M059J (cell line): ENCODE measurements at regions not wholly inside any gene's neighbourhood (a gene's known extent, or its start where the extent isn't known, plus 50 kb on each side); places are given as distances from the start of the nearest gene placed in this dataset.
A peak's percentile ranks its signal among the peaks of the same experiment; 100 is the strongest.

Source experiments
- DNase-seq: peaks from one replicate; pipeline ENCODE4 v3.0.0-alpha.2; 2012; ENCODE audit warnings: low read depth

DNA sequence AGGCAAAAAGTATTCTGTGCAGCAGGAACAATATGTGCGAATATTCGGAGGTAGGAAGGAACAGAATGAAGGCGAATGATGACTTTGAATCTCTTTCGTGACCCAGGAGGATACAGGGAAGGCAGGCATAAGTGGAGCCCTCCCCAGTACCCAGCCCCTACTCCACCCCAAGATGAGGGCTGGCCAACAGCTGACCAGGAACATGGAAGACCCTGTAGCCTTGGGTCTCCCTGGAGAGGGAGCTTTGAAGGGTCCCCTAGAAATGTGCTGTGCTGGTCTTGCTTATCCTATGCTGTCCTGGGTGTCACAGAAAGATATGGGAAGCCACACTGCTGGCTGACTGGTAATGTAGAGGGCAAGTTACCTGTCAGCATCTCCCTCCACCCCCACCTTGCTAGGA, 113.7 kb upstream of the NCAM1 start:
- no peak for DNase-seq

DNA sequence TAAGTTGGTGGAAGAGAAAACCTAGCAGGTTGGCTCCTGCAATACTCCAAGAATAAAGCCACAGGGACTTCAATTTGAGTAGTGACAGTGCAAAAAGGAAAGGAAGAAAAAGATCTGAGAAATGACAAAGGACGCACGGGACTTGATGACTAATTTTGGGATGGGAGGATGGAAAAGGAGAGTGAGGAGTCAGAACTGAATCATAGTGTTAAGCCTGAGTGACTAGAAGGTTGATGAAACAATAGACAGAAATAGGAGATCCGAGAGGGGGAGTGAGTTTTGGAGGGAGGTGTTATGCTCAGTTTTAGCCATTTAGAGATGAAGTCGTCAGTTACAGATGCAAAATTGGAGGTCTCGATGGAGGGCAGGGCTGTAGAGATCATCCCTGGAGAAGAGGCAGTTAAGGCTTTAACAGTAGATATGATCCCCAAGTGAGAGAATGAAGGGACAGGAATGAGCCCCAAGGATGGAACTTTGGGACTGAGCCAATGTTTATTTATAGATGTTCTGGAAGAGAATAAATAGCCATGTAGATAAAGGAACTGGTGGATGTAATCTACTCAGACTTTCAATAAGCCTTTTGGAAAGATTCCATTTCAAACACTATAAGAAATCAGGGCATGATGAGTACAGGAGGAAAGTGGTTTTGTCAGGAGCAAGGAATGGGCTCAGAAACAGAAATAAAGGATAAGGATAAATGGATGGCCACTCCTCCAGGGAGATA, 108.9 kb upstream of the NCAM1 start:
- peak; percentile 40 for DNase-seq

DNA sequence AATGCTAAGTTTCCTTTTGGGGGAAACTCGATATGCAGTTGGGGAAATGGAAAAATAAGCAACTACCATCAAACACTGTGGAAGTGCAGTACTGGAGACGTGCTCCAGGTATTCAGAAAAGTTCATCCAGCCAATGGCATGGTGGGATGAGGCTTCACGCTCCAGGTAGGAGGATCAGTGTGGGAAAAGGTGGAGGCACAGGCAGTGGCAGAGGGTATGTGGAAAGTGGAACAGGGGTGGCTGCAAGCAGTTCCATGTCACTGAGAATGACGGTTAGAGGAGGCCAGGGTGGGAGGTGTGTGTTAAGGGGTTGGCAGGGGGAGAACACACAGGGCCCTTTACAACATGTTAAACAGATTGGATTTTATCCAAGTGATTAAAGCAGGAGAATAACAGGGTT, 105.1 kb upstream of the NCAM1 start:
- DNase-seq: no peak

DNA sequence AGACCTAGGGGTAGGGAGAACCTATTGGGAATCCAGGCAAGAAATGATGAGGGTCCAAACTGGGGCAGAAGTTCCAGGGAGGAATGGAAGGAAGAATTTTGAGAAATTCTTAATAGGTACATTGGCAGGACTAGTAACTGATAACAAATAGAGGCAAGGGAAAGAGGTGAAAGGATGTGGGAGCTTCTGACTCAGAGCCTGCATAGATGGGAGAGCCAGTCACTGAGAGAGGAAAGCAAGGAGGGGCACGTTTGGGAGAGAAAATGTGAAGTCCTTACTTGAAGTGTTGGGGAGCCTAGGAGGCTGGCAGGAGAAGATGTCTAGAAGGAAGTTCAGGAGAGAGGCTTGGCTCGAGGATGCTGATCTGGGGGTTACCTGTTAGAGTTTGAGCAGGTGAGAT, 104.6 kb upstream of the NCAM1 start:
- no peak for DNase-seq

GRCh38 chr11:112858289-112859023, 102.8 kb upstream of the NCAM1 start:
- DNase-seq: no peak

- DNase-seq: no peak
Measured at GRCh38 chr11:112859787-112860186, 101.4 kb upstream of the NCAM1 start.

DNA sequence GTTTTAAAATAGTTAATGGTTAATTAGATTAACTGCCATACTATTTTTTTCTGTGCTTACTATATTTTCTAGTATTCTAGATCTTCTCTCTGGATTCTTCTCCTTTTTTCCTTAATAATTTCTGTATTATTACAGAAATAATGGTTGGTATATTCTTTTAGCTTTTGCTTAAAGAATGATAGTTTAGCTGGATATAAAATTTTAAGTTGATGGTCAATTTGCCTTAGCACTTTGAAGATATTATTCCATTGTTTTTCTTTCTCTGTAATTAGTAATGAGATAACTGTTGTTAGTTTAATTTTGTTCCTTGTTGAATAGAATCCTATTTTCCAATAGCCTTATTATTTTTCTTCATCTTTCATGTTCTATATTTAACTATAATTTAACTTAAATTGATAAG, 99.9 kb upstream of the NCAM1 start:
- no peak for DNase-seq

- DNase-seq: no peak
Measured at GRCh38 chr11:112863305-112863704, 97.9 kb upstream of the NCAM1 start.

DNA sequence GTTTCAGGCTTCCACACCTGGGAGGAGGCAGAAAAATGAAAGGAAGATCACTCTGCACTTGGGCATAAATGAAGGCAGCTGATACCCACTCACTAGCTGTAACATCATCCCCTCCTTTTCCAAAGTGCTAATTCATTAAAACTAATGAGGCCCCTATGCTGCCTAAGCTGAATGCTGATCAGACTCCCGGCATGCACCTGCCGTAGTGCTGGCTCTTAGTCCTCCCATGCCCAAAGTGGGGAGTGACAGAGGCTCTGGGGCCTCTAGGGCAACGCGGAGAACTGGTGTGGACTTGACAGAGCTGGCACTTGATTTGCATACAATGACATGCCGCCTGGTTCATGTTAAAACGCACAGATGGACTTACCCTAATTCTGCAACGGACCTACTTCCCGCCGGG, 96.5 kb upstream of the NCAM1 start:
- no peak for DNase-seq

GRCh38 chr11:112871909-112872500, 89.2 kb upstream of the NCAM1 start:
- no peak for DNase-seq

DNA sequence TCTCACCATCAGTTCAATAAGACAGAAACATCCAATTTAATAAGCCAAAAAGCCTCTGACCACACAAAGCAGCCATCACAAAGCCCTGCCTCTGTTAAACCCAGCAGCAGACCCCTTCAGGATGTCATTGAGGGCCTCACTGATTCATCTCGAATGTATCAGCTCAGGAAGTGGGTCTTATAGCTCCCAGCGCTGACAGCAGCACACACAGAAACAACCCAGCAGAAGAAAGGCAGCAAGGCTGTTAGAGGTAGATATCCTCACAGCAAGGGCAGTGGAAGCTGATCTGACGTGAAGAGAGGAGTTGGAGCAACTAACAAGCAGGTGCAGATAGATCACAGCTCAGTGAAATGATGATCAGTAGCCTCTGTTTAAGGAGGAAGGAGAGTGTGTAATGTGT, 86.2 kb upstream of the NCAM1 start:
- DNase-seq: no peak

DNA sequence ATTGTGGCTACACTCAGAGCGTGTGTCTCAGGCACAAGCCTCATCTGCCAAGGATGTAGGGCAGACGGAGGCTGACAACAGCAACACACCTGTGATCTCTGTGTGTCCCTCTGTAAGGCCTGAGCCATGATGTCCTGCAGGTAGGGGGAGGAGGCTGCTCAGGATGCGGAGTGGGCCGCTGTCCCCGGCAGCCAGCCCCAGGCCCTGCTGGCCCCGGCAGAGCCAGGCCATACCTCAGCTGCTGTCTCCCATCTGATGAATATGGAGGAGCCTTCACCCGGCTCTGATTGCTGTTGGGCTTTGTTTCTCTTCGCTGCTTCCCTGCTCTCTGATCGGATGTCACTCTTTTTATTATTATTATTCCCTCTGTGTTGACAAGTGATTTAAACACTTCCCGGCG, 83.6 kb upstream of the NCAM1 start:
- no peak for DNase-seq

DNA sequence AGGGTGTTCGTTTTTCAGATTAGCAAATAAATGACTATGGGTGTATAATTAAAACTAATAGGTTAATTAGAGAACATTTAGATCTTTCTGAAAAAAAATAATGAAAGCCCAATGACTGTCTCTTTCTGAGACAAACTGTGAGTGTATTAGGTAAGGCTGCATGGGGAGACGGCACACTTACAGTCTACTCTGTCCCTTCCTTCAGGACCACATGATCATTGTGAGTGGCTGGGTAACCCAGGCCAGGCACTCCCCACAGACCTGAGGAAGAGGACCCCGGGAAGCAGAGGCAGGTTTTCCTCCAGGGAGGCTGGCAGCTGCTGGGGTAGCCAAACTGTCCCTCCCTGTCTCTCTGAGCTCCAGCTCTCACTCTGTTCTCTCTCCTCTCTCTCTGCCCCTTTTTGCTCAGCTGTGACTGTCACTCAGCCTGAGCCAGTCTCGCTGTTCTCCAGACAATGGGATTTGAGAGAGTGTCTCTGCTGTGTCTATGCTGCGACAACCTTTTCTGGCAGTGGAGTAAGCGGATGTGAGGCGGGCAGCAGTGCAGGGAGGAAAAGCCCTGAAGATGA, 83.1 kb upstream of the NCAM1 start:
- DNase-seq: no peak

- no peak for DNase-seq
Measured at GRCh38 chr11:112880495-112880894, 80.7 kb upstream of the NCAM1 start.

GRCh38 chr11:112881461-112881860, 79.8 kb upstream of the NCAM1 start:
- peak; percentile 59 for DNase-seq

- DNase-seq: peak; percentile 5
Measured at GRCh38 chr11:112882494-112883381, 78.5 kb upstream of the NCAM1 start.

DNA sequence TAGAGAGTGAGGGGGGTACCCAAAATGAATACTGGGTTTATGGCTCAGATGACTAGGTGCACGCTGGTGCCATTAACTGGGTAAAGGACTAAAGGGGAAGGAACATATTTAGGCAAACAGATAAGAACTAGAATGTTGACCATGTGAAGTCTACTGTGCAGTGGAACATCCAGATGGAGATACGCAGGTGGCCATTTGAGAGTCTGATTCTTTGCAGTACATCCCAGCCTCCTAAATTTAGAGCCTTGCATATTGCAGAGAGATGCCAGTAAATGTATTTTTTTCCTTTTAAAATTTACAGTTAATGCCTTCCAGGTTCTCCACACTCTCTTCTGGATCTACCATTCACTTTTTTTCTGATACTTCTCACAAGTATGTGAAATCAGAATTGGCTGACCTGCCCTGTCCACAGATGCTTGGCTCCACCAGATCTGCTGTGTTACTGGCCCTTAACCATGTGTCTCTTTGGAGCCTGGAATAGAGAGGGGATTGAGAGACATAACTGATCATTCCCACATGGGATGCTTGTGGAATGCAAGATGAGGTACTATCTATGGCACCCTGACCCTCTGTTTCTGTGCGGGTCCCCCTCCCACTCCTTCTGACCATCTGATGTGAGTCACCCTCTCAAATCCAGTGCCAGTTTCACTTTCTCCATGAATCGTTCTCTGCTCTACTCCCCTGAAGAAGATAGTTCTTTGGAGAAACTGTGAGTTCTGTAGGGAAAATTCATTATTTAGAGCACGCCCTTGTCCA, 77.0 kb upstream of the NCAM1 start:
- DNase-seq: peak; percentile 11

- peak; percentile 58 for DNase-seq
Measured at GRCh38 chr11:112885744-112886433, 75.3 kb upstream of the NCAM1 start.

DNA sequence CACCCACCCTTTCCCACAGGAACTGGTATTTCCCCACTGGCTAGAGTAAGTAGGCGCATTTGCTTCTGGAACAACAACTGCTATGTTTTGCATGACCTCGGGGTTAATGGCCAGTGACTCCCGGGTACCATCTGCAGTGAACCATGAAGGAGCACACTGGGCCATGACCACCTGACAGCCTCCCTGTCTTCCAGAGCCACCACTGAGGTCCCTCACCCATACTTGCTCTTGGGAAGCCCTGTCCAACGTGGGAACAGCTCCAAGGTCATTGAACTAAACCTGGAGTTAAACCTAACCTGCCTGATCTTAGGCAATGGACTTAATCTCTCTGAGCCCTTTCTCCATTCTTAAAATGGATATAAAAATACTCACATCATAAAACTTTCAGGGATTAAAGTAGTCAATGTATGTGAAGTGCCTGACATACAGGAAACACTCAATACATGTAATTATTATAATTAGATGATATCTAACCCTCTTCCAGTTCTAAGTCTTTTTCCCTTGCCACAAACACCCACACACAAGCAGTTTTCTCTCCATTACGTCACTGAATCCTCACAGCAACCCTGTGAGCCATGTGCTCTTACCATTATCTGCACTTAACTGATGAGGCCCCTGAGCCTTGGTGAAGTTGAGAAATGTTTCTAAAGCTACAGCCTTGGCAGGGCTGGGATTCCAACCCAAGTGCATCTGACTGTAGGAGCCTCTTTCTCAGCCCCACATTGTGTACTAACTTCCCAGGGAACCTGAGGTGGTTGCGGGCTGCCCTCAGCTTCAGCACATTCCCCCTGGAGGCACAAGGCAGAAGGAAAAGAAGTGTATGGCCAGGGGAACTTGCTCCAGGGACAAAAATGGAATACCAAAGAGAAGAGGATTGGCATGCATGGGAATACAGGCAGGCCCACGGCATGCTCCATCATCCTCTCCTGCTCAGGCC, 74.5 kb upstream of the NCAM1 start:
- peak; percentile 10 for DNase-seq
